Prostate gland (tissue), 2 donors: ENCODE measurements at regions not wholly inside any gene's neighbourhood (a gene's known extent, or its start where the extent isn't known, plus 50 kb on each side); places are given as distances from the start of the nearest gene placed in this dataset.

Experiments
- DNase-seq: peaks from one replicate; pipeline ENCODE4 v3.0.0-alpha.2; 2019; ENCODE audit warnings: low spot score
- H3K27ac ChIP-seq, 2 donors: fragments of 200-600 bp; sonication (generic); 2 replicates each; pipeline ENCODE4 v1.5.1; 2017 to 2019
- H3K27me3 ChIP-seq: fragments of 200-600 bp; sonication (generic); replicated peaks from 2 replicates; pipeline ENCODE4 v1.5.1; 2019; ENCODE audit not compliant: insufficient read depth
- H3K36me3 ChIP-seq, 2 donors: fragments of 200-600 bp; sonication (generic); 1 replicate in 1 of 2; 2 replicates in 1 of 2; pipeline versions ENCODE4 v1.5.1 to v1.8.1; 2017 to 2019
- H3K4me1 ChIP-seq: fragments of 200-600 bp; sonication (generic); replicated peaks from 2 replicates; pipeline ENCODE4 v1.5.1; 2019
- H3K4me3 ChIP-seq, 2 donors: fragments of 200-600 bp; sonication (generic); 2 replicates each; pipeline ENCODE4 v1.5.1; 2017 to 2019
- H3K9me3 ChIP-seq: fragments of 200-600 bp; sonication (generic); 2 replicates; pipeline ENCODE4 v1.5.1; 2017
- POLR2A ChIP-seq: fragments of 450-650 bp; IDR thresholded peaks from one replicate; pipeline ENCODE4 v1.6.1; 2016; ENCODE audit warnings: antibody characterized with exemption, mild to moderate bottlenecking
- POLR2AphosphoS5 ChIP-seq: sonication (generic); formaldehyde crosslinking; IDR thresholded peaks from one replicate; pipeline ENCODE4 v1.6.1; 2017; ENCODE audit warnings: antibody characterized with exemption
- WGBS: methylation state at CpG from one replicate; pipeline ENCODE4 v1.1.5; 2018; 5-methylcytosine and 5-hydroxymethylcytosine counted together
- intact Hi-C: fragments of 100-400 bp; cut with DNase I; formaldehyde crosslinking; loops from one replicate; pipeline ENCODE4 v1.14.2; 2022
- TF ChIP-seq, protein P1 (sequence below), 4 experiments: fragments of 200-600 bp in 2 of 4; fragments of 450-650 bp in 2 of 4; sonication (generic) in 2 of 4; IDR thresholded peaks; 1 replicate in 3 of 4; 2 replicates in 1 of 4; pipeline ENCODE4 v1.5.1; 2016 to 2019; ENCODE audit warnings: antibody characterized with exemption in 4 of 4, mild to moderate bottlenecking in 2 of 4, moderate library complexity in 2 of 4

GRCh38 chr3:135560847-135561246 is 404.7 kb upstream of the PPP2R3A start:
- WGBS = 60% methylated on average over 4 of the region's 4 CpGs
- no peaks in the 10 kb centered on the region for H3K27me3 ChIP-seq
- H3K36me3 ChIP-seq = no peaks in the 10 kb centered on the region
- H3K9me3 ChIP-seq = no peaks in the 10 kb centered on the region
- TF ChIP-seq POLR2A = no peak
- TF ChIP-seq POLR2AphosphoS5 = no peak
- TF ChIP-seq, protein P1, sequence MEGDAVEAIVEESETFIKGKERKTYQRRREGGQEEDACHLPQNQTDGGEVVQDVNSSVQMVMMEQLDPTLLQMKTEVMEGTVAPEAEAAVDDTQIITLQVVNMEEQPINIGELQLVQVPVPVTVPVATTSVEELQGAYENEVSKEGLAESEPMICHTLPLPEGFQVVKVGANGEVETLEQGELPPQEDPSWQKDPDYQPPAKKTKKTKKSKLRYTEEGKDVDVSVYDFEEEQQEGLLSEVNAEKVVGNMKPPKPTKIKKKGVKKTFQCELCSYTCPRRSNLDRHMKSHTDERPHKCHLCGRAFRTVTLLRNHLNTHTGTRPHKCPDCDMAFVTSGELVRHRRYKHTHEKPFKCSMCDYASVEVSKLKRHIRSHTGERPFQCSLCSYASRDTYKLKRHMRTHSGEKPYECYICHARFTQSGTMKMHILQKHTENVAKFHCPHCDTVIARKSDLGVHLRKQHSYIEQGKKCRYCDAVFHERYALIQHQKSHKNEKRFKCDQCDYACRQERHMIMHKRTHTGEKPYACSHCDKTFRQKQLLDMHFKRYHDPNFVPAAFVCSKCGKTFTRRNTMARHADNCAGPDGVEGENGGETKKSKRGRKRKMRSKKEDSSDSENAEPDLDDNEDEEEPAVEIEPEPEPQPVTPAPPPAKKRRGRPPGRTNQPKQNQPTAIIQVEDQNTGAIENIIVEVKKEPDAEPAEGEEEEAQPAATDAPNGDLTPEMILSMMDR (IDR thresholded peaks at IDR 0.05) = no peak
- H3K4me1 ChIP-seq = no peaks in the 10 kb centered on the region
- intact Hi-C loops = no loop called here
- H3K4me3 ChIP-seq = no peak overlapping the region
- no peak for DNase-seq
- H3K27ac ChIP-seq = no peak overlapping the region

- Histone ChIP-seq H3K27ac (no peak overlapping the region), H3K9me3 (no peaks in the 10 kb centered on the region), H3K36me3 (no peaks in the 10 kb centered on the region), H3K4me3 (no peak overlapping the region), H3K27me3 (peaks cover 3% of the 10 kb centered on the region), H3K4me1 (no peaks in the 10 kb centered on the region)
- 86% methylated on average over 4 of the region's 4 CpGs for WGBS
- no peak for DNase-seq
- no peak for TF ChIP-seq POLR2A
- TF ChIP-seq POLR2AphosphoS5 = no peak
- TF ChIP-seq, protein P1 (IDR thresholded peaks at IDR 0.05) = no peak
- intact Hi-C loops = no loop called here
These were observed 400.8 kb upstream of the PPP2R3A start for GRCh38 chr3:135564696-135565095.

GRCh38 chr3:135565546-135565945 is 400.0 kb upstream of the PPP2R3A start:
- no peak overlapping the region for H3K27ac ChIP-seq
- no peaks in the 10 kb centered on the region for H3K36me3 ChIP-seq
- H3K9me3 ChIP-seq = no peaks in the 10 kb centered on the region
- DNase-seq = no peak
- intact Hi-C loops = no loop called here
- TF ChIP-seq POLR2A (no peak), POLR2AphosphoS5 (no peak)
- TF ChIP-seq, protein P1 (IDR thresholded peaks at IDR 0.05) = no peak
- H3K4me3 ChIP-seq = no peak overlapping the region
- H3K27me3 ChIP-seq = peaks cover 3% of the 10 kb centered on the region
- H3K4me1 ChIP-seq = no peaks in the 10 kb centered on the region
- WGBS = 35% methylated on average over 5 of the region's 5 CpGs

GRCh38 chr3:135567223-135567622 is 398.3 kb upstream of the PPP2R3A start:
- no peaks in the 10 kb centered on the region for H3K4me1 ChIP-seq
- TF ChIP-seq, protein P1 (IDR thresholded peaks at IDR 0.05) = no peak
- TF ChIP-seq POLR2AphosphoS5 (no peak), POLR2A (no peak)
- no peak for DNase-seq
- H3K4me3 ChIP-seq = no peak overlapping the region
- no peaks in the 10 kb centered on the region for H3K9me3 ChIP-seq
- peaks cover 3% of the 10 kb centered on the region for H3K27me3 ChIP-seq
- no peaks in the 10 kb centered on the region for H3K36me3 ChIP-seq
- WGBS = 87% methylated on average over 7 of the region's 7 CpGs
- no peak overlapping the region for H3K27ac ChIP-seq
- intact Hi-C loops = no loop called here

GRCh38 chr3:135576751-135577150 is 388.8 kb upstream of the PPP2R3A start:
- no peaks in the 10 kb centered on the region for H3K36me3 ChIP-seq
- H3K27me3 ChIP-seq = no peaks in the 10 kb centered on the region
- intact Hi-C loops = no loop called here
- WGBS = 39% methylated on average over 7 of the region's 7 CpGs
- H3K27ac ChIP-seq = no peak overlapping the region
- H3K9me3 ChIP-seq = no peaks in the 10 kb centered on the region
- no peak for TF ChIP-seq POLR2A
- TF ChIP-seq, protein P1 (IDR thresholded peaks at IDR 0.05) = no peak
- TF ChIP-seq POLR2AphosphoS5 = no peak
- H3K4me1 ChIP-seq = no peaks in the 10 kb centered on the region
- DNase-seq = no peak
- H3K4me3 ChIP-seq = no peak overlapping the region
